ENCODE measurements at regions not wholly inside any gene's neighbourhood (a gene's known extent, or its start where the extent isn't known, plus 50 kb on each side); places are given as distances from the start of the nearest gene placed in this dataset.

DNA sequence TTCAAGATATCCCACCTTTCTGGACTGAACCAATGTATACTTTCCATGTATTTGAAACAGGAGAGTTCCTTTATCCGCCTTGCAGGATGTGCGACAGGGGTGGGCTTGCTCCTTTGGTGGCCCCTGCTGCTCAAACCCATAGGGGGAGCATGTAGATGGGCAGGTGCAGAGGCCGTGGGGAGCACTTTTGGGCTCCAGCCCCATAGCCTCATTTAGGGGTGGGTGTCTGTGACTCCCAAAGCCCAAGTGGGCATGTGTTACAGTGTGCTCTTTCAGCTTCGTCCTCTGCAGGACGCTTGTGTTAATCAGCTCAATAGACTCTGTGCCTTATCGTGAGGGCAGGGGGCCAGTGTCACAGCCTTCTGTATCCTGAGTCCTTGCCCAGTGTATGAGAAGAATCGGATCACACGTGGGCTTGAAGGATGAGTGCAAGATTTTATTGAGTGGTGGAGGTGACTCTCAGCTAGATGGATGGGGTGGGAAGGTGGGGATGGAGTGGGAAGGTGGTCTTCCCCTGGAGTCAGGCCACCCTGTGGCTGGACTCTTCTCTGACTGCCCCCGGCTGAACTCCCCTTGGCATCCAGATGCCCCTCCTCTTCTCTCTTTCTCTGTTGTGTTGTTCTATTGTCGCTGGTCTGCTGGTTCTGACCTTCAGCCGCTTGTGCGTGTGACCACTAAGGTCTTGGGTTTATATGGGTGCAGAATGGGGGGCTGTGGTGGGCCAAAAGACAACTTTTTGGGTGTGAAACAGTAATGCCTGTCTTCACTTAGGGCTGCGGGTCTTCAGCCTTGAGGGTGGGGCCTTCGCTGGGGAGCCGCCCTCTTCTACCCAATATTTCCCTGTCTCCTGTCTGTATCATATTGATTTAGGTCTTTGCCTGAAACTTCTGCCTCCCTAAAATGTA lies 262.2 kb downstream of the GLRX3 start:
- DNase-seq (ENCODE audit: low read depth in 2 of 3, low spot score in 2 of 3), result no peak

DNA sequence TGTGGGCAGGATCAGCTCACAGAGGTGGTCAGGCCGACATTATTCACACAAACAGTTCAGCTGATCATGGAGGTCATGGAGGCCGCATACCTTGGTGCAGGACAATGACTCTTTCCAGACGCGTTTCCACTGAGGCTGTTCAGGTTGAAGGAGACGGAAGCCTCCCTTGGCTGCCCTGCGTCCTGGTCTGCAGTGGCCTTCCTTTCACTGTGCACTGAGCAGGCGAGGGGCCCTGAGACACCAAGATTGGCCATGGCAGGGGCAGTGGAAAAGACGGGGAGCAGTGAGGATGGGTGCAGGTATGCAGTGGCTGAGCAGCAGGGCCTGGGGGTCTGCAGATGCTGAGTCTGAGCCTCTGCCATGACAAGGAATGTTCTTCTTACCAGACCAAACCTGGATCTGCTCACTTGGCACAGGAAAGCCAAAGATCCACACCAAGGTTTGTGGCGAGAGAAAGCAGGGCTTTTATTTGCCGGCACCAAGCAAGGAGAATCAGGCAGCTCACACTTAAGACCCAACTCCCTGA lies 263.3 kb downstream of the GLRX3 start:
- no peak for DNase-seq (ENCODE audit: low read depth in 2 of 3, low spot score in 2 of 3)

DNA sequence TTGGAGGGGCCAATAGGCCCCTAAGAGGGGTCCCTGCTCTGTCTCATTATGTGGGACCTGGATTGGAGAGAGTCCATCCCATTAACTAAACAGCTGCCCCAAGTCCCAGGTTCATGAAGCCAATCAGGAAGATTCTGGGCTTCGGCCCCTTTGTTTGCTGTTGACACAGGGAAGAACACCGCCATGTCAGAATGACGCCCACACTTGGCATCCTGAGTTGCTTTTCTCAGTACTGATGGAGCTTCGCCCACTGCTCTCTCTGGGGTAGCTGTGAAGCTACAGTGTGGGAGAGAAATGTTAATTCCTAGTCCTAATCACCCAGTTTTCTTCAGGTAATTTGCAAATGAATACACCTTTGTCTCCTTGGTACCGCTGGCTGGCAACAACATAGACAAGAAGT lies 264.7 kb downstream of the GLRX3 start:
- no peak for DNase-seq (ENCODE audit: low read depth in 2 of 3, low spot score in 2 of 3)

DNA sequence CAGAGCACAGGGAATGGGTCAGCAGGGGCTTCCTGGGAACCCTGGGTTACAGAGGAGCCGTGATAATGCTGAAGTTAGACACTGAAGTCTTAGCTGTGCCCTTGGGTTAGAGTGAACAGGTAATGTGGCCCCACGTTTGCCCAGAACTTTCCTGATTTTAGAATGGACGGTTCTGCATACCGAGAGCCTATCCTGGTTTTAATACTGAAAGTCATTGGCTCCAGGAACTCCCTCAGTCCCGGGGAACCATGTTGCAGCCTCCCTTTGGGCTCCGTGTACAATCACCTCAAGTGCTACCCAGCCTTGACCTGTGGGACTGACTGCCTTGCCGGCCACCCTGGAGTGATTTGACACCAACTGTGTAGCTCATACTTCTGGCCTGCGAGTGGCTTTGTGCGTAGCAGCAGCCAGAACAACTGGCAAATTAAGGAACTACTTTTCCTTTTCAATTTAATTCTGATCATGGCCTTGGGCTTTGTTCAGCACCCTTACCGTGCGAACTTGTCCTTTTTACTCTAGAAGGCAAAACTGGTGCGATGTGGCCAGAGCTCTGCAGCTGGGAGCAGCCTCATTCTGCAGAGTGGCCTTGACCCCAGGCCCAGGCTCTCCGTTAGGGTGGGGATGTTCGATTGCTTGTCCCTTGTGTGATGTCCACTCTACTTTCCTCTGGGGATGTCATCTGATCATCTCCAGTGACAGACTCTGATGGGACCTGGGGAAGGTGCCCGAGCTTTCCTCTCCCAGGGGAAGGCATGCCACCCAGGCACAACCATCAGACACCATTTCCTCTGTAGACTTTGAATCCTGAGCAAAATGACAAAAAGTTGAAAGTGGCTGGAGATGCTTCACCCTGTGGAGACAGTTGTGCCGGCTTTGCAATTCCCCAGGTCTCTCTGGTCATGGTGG lies 265.9 kb downstream of the GLRX3 start:
- no peak for DNase-seq (ENCODE audit: low read depth in 2 of 3, low spot score in 2 of 3)

DNA sequence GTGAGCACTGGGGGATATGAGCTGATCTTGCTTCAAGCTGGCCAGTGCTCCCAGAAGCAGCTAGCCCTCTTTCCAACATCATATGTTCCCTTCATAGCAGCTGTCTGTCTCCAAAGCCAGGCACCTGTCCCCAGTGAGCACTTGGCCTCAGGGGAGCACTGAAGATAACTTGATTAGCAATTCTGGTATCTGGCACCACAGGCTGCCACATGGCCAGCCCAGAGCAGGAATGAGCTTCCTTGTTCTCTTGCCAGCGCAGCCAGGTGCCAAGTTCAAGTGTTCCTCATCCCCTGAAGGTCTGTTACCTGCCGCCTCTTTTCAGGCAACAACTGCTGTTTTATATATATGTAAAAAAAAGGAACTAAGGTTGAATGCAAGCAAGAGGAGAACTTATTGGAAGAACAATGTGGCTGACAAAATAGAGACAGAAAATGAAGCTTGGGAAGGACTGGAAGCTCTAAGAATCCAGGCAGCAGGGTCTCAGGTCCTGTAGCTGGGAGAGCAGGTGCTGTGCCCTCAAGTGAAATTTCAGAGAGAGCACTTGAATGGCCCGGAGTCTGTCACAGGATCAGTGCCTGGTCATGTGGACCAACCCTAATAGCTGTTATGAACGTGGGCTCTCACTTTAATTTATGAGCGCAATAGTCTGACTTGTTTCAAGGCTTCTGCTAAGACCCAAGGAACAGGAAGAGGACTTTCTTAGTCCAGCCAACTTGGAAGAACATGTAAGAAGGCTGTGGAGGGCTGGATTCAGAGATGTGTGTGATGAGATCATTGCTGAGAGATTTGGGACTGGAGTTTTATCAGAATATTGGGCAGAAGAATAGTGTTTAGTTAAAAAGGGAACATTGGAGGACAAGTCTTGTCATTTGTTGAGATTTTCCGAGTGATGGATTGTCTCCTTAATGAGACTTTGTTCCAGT lies 267.2 kb downstream of the GLRX3 start:
- no peak for DNase-seq (ENCODE audit: low read depth in 2 of 3, low spot score in 2 of 3)

DNA sequence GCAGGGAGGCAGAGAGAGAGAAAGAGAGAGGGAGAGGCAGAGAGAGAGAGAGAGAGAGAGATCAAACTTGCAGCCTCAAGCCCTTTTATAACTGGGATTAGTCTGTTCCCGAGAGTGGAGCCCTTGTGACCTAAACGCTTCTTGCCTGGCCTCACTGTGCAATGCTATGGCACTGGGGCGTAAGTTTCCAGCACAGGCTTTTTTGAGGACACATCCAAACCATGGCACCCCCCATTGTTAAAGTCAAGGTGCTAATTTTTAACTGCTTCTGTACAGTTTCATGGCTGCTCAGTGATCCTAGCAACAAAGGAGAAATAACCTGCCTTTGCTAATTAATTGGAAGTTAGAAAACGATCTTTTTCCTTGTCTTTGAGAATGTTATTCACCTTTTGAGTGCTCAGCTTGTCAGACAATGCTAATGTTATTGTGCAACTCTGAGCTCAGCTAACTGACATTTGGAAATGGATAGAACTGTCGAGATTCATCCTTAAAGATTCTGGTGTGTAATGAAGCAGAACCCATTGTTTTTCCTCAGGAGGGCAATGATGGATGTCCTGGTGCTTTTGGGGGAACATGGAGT lies 268.4 kb downstream of the GLRX3 start:
- no peak for DNase-seq (ENCODE audit: low read depth in 2 of 3, low spot score in 2 of 3)

DNA sequence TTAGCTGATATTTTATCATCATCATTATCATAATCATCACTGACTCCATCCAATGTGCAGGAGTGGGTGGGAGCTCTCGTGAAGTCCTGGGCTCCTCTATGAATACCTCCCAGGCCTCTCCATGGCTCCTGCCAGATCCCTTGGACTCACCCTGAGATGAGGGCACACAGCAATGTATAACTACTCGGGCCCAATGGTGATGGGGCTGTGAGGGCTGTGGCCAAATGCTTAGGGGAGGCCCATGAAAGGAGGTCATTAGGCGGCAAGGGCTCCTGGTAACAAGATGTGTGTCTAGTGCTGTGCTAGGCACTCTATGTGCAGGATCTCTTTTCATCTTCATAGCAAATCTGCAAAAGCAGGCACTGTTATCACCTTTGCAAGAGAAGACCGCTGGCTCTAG lies 270.9 kb downstream of the GLRX3 start:
- no peak for DNase-seq (ENCODE audit: low read depth in 2 of 3, low spot score in 2 of 3)

DNA sequence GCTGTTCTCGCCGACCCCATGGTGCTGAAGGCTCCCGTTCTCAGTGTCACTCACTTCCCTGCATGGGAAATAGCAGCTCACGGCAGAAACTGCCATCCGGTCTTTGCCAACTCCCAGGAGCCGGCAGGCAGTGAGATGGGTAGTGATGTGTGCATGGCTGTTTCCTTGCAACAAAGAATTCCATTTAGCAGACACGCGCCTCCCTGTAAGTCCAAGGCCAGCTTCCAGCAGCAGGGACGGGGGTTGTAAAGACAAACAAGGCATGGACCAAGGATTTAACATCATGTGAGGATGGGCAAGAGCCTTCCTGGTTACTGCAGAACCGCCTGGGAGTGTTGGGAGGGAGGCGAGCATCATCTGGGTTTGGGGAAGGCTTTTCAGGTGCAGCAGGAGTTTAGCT lies 273.1 kb downstream of the GLRX3 start:
- no peak for DNase-seq (ENCODE audit: low read depth in 2 of 3, low spot score in 2 of 3)

DNA sequence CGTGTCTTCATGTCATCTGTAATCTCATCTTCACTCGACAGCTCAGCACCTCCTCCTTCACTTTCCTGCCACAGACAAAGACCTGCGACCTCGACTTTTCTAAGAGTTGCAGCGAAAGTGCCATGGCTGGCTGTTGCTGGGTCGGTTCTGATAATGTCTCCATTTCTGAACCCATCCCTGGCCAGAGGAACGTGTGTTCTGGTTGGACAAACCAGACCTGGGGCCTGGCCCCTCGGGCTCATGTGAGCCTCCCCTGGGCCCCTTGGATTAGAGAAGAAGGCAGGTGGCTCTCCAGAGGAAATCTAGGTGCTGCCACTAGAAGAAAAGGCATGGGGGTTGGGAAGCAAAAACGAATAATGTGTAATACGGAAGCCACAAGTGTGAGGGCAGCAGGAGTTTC lies 273.7 kb downstream of the GLRX3 start:
- no peak for DNase-seq (ENCODE audit: low read depth in 2 of 3, low spot score in 2 of 3)

DNA sequence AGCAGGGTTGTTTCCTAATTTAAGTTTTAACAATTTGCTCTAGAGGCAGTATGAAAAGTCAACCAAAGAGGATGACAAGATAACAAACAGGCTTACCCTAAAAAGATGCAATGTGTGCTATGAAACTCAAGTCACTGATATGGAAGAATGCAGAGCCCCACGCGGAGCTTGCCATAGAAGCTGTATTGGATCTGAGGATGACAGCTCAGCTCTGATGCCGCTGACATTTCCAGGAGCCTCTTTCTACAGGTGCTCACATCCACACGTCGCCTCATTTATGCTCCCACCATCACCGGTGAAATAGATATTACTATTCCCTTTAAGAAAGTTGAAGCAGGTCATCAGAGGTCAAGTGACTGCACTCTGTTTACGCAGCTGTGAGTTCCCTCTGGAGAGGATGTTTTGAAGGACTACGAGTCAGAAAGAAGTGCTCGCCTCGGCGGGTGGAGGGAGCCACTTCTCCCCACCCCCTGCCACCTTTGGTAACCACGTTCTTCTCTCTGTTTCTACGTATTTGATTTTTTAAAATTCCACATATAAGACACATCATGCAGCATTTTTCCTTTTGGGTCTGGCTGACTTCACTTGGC lies 275.4 kb downstream of the GLRX3 start:
- no peak for DNase-seq (ENCODE audit: low read depth in 2 of 3, low spot score in 2 of 3)

DNA sequence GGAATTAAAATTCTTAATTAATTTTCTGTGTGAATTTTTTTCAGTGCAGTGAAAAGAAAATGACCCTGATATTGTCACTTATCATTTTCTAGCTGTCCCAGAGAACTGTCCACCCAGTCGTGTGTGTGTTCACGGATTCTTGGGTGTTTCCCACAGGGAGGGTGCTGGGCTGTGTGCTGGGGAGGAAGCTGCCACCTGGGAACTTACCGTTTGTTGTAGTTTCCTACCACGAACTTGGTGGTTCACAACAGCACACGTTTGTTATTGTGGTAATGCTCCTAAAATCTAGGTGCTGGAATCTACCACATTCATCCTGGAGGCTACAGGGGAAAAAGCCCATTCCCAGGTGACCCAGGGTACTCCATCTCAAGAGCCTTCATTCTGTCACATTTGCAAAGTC lies 276.1 kb downstream of the GLRX3 start:
- no peak for DNase-seq (ENCODE audit: low read depth in 2 of 3, low spot score in 2 of 3)

DNA sequence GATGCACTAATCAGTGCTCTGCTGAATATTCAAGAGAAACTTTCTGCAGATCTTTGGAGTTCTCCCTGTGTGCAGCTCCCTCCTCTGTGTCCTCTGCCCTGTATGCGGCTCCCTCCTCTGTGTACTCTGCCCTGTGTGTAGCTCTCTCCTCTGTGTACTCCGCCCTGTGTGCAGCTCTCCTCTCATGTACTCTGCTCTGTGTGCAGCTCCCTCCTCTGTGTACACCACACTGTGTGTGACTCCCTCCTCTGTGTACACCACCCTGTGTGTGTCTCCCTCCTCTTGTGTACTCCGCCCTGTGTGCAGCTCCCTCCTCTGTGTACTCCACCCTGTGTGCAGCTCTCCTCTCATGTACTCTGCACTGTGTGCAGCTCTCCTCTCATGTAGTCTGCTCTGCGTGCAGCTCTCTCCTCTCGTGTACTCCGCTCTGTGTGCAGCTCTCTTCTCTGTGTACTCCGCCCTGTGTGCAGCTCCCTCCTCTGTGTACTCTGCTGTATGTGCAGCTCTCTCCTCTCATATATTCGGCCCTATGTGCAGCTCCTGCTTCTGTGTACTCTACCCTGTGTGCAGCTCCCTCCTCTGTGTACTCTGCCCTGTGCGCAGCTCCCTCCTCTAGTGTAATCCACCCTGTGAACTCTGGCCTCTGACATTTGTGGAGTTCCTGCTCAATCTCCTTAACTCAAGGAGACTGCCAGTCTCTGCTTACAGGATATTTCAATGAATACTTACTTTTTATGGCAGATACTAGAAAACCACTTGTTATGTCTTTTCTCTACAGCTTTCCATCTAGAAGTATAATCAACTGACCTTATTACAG lies 280.4 kb downstream of the GLRX3 start:
- DNase-seq (ENCODE audit: low read depth in 2 of 3, low spot score in 2 of 3), result no peak

DNA sequence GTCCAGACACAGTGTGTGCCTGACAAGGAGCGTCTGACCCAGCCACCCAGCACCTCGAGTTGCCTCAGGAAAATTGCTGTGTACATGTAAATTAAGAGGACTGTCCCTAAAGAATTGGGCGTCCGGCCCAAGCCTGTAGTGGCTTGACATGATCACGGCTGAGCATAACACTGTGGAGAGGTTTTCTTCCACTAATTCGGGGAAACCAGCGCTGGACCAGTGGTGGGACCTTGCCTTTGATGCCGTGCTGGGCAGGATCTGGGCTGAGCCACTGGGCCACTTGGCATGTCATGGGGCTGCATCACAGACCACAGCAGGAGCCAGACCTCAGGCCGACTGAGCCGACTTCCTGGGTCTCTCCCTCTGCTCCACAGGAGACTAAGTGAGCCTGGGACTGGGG lies 282.5 kb downstream of the GLRX3 start:
- no peak for DNase-seq (ENCODE audit: low read depth in 2 of 3, low spot score in 2 of 3)

DNA sequence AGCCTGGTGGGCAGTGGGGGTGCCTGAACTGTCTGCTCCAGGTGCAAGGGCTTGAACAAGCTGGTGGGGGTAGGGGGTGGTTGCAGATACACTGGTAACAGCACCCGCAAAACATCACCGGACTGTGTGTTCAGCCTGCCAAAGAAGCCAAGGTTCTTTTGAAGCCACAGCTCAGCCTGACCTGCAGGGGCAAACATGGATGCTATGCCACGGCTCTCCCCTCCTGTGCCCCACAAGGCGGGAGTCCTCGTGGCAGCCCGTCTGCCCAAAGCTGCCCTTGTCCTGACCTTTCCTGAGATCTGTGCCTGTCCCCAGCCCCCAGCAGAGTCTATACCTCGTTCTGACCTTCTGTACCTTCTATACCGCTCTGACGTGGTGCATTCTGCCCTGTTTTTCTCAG lies 285.7 kb downstream of the GLRX3 start:
- no peak for DNase-seq (ENCODE audit: low read depth in 2 of 3, low spot score in 2 of 3)

DNA sequence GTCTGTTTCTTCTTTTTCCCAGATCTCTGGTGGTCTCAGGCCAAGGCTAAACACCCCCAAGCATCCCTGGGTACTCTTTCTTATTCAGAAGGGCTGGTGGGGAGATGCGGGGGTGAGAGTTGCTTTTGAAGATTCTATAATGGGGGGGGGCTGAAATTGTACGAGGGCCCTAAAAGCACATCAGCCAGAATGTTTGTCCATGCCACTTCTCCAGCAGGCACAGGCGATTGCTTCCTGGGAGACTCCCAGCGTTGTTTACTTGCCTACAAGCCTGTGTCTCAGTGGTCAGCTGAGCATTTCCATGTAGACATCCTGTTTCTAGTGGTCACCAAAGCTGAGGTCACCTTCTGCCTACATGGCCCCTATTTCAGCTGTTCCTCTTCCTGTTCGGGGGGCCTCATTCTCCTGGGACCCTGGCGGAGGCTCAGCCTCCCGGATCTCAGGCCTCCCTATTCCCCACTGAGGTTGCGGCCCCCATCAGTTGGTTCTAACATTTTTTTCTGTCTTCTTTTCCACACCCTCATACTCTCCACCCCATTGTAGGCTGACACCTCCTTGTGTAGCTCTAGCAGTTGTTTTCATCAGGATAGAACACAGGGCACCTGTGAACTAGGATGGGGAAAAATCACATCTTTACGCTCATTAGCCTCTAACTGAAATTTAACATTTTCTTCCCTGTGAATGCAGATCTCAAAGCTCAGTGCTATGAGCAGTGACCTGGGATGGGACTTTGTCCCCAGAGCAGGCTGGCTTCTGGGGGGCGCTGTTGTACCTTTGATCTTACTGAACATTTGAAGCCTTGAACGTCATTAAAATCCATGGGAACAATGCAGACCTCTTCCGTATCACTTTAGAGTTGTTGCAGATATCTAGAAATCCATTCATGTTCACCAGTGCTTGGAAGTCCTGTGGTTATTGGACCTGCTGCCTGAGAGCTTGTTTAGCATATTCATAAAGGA lies 286.5 kb downstream of the GLRX3 start:
- no peak for DNase-seq (ENCODE audit: low read depth in 2 of 3, low spot score in 2 of 3)

DNA sequence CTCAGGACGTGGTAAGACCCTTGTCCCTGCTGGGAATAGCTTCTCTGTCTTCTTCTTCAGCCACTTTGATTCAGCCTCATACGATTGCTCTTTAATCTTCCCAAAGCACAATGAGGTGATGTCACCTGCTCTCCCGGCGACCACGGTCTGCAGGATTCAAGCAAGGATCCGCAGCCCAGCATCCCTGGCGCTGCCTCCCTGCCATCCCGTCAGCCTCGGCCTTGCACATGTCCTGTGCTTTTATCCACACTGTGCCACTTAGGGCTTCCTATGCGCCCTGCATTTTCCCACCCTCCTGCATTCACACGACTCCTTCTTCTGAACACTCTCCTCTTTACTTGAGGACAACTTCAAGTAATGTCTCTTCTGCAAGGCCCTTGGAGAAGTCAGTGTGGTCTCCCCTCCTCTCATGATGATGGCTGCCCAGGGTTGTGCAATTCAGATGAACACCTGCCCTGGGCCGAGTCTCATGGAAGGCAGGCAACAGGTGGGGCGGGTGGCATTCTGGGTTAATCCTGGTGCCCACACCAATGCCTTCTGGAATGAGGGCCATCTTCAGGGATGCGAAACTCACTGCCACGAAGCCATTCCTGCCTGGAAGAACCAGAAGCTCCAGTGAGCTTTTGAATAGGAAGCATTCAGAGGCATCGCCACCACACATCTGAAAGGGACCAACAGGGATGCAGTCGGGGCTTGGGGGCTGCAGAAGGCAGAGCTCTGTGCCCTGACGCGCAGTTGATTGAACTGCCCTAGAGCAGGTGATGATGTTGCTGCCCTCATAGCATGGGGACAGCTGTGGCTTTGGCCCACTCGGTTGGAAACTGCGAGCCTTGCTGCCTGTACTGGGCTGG lies 287.5 kb downstream of the GLRX3 start:
- DNase-seq (ENCODE audit: low read depth in 2 of 3, low spot score in 2 of 3), result no peak

DNA sequence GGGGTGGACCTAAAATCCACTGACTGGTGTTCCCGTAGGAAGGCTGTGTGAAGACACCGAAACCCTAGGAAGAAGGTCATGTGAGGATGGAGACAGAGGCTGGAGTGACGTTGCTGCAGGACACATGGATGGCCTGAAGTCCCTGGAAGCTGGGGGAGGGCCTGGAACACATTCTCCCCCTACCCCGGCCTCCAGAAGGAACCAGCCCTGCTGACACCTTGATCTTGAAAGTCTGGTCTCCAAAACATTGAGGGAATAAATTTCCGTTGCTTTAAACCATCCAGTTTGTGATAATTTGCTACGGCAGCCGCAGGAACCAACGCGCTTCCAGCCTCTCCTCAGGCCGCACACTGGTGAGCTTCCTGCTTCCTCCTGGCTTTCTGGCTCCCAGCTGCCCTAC lies 288.2 kb downstream of the GLRX3 start:
- DNase-seq (ENCODE audit: low read depth in 2 of 3, low spot score in 2 of 3), result no peak

Measured in hematopoietic multipotent progenitor cell (in vitro differentiated cells).